GM21717 (cell line): ENCODE measurements at regions not wholly inside any gene's neighbourhood (a gene's known extent, or its start where the extent isn't known, plus 50 kb on each side); places are given as distances from the start of the nearest gene placed in this dataset.
"Not testable (repeated sequence)": the region's sequence is repeated elsewhere in the genome, so short reads cannot be mapped to it uniquely, and the experiment has no call there.

Experiments used
- ATAC-seq: cut with Tn5 transposase; IDR thresholded peaks from one replicate; pipeline ENCODE4 v1.9.1; 2021; ENCODE audit warnings: mild to moderate bottlenecking, moderate library complexity; ENCODE audit not compliant: unreplicated experiment

DNA sequence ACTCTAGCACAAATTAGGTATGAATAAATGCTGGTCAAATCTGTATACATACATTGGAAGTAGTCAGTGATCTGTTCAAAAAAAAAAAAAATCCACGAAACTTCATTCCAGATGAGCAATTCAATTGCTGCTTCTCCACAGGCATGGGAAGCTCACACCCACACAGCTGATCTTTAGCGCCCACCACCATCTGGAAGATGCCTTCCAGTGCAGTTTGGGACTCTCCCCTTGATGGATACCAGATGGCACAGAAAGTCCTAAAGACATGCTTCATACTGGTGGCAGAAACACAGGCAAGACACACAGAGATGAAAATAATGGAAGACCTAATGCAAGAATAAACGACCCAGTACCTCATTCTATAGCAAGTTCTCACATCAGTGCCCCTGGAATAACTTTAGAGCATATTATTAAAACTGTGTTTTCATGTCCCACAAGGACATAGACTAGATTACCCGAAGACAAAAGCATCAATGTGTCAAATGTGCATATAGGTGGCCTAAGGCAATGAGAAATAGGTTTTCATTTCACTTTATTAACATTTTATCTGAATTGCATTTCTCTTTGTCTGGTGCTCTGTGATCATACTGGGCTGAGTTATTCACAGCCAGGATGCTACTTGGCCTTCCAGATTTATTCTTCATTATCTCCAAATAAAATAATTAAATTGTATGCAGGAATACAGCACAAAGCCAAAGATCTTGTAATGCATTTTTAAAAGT is 135.4 kb upstream of the TAS2R1 start:
- ATAC-seq: no peak

- ATAC-seq: no peak
Measured at GRCh38 chr5:9761706-9762105, 131.6 kb upstream of the TAS2R1 start.

- ATAC-seq: not testable (repeated sequence)
Measured at GRCh38 chr5:9752670-9753069, 122.5 kb upstream of the TAS2R1 start.

- no peak for ATAC-seq
Measured at GRCh38 chr5:9743507-9743906, 113.4 kb upstream of the TAS2R1 start.

DNA sequence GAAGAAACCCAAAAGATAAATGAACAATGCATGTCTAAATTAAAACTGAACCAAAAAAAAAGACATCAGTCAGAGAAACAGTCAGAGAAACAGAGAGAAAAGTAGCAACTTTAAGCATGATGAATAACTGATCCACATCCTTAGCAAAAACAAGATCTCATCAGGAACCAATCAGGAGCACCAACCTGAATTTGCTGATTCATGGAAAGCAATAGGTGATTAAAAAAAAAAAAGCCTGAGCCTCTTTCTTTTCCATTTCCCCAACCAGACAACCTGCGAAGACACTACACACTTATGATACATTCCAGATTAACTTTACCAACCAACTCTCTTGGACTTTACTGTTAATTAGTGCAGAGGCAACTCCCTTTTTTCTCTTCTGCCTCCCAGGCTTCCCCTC is 112.7 kb upstream of the TAS2R1 start:
- no peak for ATAC-seq

DNA sequence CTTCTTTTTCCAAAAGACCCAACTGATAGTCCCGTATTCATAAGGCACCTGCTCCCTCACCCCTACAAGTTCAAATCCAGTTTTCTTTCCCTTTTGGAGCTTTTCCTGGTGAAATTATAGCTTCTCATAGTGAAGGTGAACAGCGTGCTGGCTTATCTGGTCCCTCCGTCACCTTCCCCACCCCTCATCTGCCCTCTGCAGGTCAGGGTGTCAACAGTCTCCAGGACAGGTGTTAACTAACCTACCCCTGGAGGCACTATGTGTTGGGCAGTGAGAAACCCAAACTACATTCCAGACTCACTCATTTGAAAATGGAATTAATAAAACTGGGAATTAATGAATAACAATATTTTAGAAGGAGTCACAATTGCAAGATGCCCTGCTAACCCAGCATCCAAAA is 109.0 kb upstream of the TAS2R1 start:
- no peak for ATAC-seq

DNA sequence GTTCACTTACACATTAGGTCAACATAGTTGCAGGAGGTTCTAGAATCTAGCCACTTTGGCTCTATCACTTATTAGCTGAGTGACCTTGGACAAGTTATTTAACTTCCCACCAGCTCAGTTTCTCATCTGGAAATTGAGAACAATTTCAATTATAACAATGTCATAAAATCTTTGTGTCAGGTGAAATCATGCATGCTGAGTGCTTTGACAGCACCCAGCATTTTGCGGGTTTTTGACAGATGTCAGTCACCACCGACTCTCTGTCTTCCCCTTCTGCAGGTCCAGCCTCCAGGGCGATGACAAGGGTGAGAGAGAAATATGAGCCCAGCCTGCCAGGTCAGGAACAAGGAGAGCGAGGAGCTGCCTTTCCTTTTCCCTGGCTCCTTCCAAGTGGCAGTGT is 107.1 kb upstream of the TAS2R1 start:
- ATAC-seq: no peak

GRCh38 chr5:9733486-9733885 is 103.3 kb upstream of the TAS2R1 start:
- ATAC-seq: no peak

DNA sequence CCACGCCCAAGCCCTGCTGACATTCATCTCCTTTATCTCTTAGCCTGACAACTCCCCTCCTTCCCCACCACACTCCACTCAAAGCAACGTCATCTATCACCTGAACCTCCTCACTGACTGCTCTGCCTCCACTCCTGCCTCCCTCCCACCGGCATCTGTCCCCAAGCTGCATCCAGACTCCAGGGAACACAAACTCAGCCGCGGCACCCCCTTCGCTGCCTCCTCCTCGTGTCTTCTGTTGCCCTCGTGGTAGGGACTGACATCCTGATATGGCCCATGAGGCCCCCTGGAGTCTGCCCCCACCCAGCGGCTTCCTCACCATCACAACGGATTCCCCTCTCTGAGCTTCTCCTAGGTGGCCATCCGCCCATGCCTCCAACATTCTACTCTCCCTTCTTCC is 101.0 kb upstream of the TAS2R1 start:
- ATAC-seq: no peak

DNA sequence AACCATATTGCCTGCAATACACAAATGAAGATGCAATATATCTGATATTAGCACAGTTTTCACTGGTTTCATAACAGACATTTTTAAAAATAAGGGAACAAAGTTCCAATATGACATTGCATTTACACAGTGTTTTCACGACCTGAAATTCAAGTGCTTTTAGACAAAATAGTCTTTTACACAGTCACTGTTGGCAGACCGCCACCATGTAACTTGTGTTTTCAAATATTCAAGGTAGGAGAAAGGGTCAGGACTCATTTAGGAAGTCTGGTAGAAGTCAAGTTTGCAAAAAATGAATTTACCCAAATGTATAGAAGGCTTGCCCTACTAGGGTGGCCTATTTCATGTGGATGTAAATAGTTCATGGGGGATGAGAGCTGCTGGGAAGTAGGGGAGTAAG is 98.1 kb upstream of the TAS2R1 start:
- ATAC-seq: no peak

- no peak for ATAC-seq
Measured at GRCh38 chr5:9726931-9727330, 96.8 kb upstream of the TAS2R1 start.

DNA sequence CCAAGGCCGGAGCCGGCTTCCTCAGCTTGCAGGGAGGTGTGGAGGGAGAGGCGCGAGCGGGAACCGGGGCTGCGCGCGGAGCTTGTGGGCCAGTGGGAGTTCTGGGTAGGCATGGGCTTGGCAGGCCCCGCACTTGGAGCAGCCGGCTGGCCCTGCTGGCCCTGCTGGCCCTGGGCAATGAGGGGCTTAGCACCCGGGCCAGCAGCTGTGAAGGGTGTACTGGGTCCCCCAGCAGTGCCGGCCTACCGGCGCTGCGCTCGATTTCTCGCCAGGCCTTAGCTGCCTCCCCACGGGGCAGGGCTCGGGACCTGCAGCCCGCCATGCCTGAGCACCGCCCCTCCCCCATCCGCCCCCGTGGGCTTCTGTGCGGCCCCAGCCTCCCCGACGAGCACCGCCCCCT is 95.1 kb upstream of the TAS2R1 start:
- not testable (repeated sequence) for ATAC-seq

DNA sequence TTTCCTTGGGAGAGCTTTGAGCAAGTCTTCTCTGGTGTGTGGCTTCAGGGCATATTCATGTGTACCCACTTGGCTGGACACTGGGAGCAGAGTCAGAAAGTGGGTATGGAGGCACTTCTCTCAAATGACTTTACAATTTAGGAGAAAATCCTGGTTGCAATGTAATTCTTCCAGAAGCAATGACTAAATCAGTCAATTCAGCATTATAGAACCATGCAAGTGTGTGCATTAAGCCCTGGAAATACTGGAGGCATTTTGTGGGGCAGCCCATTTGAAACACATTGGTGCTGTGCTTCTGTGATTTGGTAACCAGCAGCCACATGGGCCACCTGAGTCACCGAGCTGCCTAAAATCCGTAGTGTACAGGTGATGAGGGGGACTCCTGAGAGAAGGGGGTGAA is 94.6 kb upstream of the TAS2R1 start:
- ATAC-seq: no peak

DNA sequence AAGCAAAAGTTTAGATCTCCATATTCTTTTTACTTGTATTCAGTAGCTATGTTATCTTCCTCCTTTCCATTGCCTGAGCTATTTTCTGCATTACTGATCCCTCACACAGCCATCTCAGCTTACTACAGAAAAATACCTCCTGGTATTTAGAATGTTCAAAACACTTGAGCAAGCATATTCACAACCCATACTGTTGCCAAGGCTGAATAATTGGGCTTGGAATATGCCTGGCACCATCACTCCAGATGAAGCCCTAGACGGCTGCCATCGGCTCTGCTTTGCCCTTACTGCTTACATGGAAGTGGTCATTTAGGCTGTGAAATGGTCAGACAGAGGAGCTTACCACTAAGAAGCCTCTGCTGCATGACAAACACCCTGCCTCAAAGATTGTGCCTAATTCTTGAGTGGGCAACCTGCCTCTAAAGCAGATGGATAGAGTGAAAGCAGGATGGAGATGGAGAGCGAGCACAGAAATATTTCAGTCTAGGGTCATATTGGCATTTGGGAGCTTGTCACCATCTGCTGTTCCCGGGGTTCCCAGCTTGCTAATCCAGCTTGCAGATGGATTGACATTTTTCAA is 92.5 kb upstream of the TAS2R1 start:
- no peak for ATAC-seq

DNA sequence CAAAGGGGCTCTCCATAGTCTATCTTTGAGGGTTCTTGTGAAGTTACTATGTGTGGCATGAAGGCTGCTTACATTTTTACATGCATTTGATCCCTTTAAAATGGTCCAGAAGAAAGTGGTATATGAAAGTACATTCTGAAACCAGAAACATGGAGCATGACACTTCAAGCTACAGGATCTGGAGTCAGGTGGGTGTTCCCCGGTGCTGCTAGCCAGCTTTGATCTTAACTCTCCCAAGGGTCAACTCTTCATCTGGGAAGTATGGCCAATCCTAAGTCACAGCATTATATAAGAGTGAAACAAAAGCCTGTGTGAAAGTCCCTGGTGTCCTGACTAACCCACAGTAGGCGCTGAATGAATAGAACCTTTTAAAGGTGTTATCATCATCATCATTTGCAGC is 91.0 kb upstream of the TAS2R1 start:
- no peak for ATAC-seq

DNA sequence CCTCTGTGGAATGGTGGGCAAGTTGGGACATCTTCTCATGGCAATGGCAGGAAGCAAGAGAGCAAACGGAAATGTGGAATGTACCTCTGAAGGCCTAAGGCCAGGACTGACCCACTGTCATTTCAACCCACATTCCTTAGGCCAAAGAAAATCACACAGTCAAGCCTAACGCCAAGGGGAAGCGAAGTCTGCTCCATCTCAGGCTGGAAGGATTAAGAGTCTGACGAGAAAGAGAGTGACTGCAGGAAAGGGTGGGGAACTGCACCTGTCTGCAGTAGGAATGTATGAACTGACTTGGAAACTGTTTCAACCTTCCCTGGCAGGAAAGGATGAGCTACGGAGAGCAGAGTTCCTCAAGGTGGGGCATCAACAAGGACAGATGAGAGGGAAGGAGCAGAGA is 90.2 kb upstream of the TAS2R1 start:
- ATAC-seq: no peak

DNA sequence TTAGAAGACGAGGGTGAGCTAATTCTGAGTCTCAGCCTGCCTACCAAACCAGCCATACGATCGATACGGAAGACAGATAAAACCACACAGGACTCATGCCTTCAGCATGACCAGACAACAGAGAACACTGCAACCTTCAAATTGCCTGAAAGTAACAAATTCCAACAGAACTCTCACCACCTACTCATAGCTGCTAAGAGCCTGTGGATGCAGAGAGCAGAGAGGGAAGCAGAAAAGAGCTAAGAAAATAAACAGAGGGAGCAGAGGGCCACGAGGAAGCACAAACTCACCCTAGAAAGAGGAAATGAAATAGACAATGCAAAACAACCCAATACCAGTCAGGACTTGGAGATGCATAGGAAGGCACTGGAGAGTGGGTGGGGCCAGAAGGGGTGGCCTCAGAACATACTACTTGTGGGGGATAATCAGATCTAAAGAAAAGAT is 86.7 kb upstream of the TAS2R1 start:
- peak; percentile 85 for ATAC-seq

GRCh38 chr5:9715891-9716335 is 85.8 kb upstream of the TAS2R1 start:
- no peak for ATAC-seq

GRCh38 chr5:9713959-9714586 is 83.9 kb upstream of the TAS2R1 start:
- no peak for ATAC-seq

DNA sequence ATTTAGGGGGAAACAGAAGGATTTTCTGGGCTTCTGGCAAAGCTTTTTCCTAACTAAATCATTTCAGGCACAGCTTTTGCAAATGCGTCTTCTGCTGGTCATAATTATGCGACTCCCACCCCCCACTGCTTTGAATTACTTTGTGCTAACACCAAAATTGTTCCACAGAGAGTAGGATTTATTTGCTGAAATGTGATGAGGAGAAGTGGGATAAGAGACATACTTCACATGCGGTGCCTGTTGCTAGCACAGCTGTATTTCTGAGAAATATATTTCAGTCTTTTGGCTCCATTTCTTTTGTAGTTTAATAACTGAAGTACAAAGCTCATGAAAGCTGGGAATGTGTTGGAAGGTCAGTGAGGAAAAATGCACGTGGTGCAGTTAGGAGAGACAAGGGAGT is 83.2 kb upstream of the TAS2R1 start:
- ATAC-seq: no peak

DNA sequence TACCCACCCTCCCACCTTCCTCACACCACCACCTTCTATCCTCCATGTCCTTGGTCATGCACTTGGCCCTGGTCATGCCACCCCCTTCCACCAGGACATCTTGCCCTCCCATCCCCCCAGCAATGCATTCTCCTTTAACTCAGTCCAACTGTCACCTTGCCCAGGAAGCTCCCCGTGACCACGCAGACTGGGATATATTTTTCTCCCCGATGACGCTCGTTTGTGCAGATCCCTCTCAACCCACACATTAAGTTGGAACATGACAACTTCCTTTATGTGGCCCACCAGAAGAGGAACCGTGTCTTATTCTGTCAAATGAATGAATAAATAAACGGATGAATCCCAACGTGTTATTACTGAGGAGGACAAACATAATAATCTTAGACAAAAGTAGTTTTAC is 82.8 kb upstream of the TAS2R1 start:
- no peak for ATAC-seq

DNA sequence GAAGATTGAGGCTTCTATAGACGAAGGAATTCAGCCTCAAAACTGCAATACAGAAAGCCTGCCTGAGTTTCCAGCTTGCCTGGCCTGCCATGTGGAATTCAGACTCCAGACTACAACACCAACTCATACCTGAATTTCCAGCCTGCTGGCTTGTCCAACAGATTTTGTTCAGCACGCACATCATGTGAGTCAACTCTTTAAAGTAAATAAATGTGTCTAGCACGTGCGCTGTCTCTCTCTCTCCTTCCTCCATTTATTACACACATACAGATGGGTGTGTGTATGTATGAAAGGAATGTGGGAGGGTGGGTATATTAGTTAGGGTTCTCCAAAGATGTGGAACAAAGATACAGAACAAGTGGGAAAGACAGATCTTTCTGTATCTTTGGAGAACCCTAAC is 82.4 kb upstream of the TAS2R1 start:
- ATAC-seq: no peak
